Stomach (tissue), 4 donors: ENCODE measurements at regions not wholly inside any gene's neighbourhood (a gene's known extent, or its start where the extent isn't known, plus 50 kb on each side); places are given as distances from the start of the nearest gene placed in this dataset.

Experiments
- POLR2AphosphoS5 ChIP-seq, 3 donors: sonication (generic); formaldehyde crosslinking; IDR thresholded peaks; one replicate each; pipeline ENCODE4 v1.6.1; 2016; ENCODE audit warnings: antibody characterized with exemption in 3 of 3
- TF ChIP-seq, protein P1 (sequence below), 7 experiments: fragments of 450-650 bp in 4 of 7; fragments of 200-600 bp in 3 of 7; sonication (generic) in 3 of 7; IDR thresholded peaks; one replicate each; pipeline ENCODE4 v1.5.1; 2016 to 2019; ENCODE audit warnings: antibody characterized with exemption in 7 of 7, control low read depth in 2 of 7, mild to moderate bottlenecking in 1 of 7

DNA sequence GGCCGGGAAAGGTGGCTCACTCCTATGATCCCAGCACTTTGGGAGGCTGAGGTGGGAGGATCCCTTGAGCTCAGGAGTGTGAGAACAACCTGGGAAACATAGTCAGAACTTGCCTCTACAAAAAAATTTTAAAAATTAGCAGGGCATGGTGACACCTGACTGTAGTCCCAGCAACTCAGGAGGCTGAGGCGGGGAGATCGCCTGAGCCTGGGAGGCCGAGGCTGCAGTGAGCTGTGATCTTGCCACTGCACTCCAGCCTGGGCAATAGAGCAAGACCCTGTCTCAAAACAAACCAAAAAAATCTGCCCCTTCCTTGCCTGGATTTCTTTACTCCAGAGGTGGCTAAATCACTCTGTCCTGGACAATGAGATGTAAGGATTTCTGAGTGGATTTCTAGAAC lies 197.7 kb downstream of the NRP2 start:
- TF ChIP-seq POLR2AphosphoS5 (IDR thresholded peaks at IDR 0.05): no peak
- TF ChIP-seq, protein P1, sequence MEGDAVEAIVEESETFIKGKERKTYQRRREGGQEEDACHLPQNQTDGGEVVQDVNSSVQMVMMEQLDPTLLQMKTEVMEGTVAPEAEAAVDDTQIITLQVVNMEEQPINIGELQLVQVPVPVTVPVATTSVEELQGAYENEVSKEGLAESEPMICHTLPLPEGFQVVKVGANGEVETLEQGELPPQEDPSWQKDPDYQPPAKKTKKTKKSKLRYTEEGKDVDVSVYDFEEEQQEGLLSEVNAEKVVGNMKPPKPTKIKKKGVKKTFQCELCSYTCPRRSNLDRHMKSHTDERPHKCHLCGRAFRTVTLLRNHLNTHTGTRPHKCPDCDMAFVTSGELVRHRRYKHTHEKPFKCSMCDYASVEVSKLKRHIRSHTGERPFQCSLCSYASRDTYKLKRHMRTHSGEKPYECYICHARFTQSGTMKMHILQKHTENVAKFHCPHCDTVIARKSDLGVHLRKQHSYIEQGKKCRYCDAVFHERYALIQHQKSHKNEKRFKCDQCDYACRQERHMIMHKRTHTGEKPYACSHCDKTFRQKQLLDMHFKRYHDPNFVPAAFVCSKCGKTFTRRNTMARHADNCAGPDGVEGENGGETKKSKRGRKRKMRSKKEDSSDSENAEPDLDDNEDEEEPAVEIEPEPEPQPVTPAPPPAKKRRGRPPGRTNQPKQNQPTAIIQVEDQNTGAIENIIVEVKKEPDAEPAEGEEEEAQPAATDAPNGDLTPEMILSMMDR (IDR thresholded peaks at IDR 0.05): no peak
